NCI-H1694 (cell line): ENCODE measurements at regions not wholly inside any gene's neighbourhood (a gene's known extent, or its start where the extent isn't known, plus 50 kb on each side); places are given as distances from the start of the nearest gene placed in this dataset.
"Not testable (repeated sequence)": the region's sequence is repeated elsewhere in the genome, so short reads cannot be mapped to it uniquely, and the experiment has no call there.

Experiments
- DNase-seq: peaks from one replicate; lab custom pipeline; 2025; lab: John Stamatoyannopoulos, UW

DNA sequence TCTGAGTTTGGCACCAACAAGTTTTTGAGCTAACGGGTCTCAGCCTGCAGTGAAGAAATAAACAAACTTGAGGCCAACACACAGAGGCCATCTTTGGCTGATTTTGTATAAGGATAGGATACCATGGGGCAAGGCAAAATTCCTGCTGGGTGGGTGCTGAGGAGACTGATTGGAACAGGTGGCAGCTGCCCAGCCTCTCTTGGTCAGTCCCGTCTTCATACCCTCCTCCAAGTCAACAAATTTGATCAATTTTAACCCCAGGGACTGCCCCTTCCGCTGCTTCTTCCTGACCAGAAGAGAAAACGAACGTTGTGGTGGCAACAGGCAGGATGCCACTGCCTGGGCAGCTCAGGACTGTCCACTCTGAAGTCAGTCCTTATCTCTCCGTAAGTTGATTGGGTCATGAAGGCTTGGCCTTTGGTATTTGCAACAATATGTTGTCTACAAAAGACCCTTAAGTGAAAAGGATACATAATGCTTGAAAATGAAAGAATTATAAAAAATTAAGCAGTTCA lies 139.3 kb downstream of the SPP2 start:
- DNase-seq = no peak

DNA sequence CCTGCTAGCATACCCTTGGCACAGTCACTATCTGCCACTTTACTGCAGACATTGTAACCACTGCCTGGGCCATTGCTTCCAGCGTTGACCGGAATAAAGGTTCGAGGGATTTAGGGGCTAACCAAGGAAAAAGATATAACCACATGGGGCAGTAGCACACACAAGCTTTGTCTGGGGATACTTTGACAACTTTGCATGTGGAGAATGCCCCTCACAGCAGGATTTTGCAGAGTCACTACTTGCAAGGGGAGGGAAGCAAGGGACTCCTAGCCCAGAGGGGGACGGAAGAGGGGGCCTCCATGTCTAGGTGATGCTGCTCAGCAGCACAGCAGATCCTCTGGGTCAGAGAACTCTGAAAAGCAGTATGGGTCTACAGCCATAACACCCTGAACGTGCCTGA lies 138.7 kb downstream of the SPP2 start:
- no peak for DNase-seq

DNA sequence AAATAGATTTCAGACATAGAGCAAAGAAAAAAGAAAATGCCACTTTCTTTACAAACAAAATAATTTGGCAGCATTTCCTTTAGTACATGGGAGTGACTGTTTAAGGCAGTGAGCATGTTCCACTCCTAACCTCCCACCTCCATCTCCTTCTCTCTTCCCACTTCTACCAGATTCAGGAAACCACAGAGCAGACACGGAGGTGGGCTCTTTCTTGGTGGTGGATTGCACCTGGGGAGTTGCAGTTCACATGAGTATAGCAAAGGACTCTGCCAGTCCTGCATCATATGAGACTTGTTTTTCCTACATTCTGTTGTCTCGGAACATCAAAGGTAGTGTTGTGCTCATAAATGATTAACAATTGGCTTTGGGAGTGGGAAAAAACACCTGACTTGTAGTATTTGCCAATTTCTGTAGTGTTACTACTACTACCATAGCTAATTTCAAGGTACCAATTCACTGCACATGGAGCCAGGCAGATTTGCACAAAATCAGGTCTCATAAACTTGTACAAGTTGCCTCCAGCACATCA lies 137.2 kb downstream of the SPP2 start:
- no peak for DNase-seq

DNA sequence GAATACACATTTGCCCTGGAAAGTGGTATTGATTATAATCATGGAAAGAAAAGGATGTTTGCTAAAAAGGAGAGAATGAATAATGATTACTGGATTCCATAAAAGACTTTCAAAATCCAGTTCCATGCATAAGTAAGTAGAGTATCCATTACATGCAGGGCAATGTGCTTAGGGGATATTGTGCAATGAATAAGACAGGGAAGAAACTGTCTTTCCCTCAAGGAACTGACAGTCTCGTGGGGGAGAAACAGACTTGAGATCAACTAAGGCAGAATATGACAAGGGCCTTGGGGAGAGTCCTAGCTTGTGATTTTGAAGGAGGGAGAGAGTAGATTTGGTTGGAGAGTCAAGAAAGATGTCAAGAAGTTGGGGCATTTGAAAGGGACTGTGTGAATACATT lies 130.6 kb downstream of the SPP2 start:
- DNase-seq = no peak

DNA sequence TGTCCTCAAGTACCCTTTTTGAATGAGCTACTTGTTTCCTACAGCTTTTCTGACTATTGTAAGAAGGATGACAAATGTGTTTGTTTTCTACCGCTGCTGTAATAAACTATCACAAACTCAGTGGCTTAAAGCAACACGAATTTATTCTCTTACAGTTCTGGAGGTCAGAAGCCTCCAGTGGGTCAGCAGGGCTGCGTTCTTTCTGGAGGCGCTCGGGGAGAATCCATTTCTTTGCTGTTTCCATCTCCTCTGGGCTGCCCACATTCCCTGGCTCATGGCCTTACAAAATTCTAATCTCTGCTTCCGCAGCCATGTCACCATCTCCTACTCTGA lies 128.5 kb downstream of the SPP2 start:
- no peak for DNase-seq

DNA sequence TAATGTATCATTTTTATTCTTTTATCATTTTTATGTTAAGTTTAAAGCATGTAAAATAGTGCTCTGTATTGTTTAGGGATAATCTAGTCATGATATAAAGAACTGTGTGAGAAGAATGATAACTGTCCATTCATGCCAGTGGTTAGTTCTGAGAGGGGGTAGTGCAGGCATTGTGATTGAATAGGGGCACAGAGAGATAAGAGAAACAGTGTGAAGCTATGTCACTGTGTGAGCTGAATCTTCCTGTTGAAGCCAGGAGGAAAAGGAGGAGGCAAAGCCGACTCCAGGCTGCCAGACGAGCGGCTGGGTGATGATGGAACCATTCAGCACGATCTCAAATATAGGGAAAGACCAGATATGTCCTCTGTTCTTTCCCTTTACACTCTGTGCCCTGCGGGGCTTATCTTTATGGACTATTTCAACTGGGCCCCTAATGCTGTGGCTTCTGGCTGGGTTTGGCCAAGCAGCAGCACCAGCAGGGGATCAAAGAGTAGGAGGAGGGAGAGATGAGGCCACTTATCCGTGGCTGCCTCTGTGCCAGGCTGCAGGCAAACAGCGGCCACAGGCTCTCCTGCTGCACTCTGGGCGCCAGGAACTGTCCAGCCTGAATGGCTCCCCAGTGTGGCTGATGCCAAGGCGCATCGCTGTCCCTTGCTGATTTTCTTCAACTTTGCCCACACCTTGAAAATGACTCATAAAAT lies 128.0 kb downstream of the SPP2 start:
- no peak for DNase-seq

DNA sequence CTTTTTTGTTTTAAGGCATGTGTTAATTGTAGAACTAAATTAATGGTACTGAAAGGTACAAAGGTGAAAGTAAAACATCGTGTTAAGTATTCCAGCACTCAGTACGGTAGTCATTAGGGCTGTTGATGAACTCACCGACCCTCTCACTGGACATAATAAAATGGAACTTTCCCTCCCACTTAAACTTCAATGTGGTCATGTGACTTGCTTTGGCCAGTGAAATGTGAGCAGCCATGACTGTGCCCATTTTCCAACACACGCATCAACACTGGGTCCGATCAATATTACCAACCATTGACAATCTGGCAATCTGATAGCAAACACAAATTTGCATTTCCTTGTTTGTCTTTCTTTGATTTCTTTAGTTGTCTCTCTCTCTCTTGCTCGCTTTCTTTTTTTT lies 125.1 kb downstream of the SPP2 start:
- no peak for DNase-seq

DNA sequence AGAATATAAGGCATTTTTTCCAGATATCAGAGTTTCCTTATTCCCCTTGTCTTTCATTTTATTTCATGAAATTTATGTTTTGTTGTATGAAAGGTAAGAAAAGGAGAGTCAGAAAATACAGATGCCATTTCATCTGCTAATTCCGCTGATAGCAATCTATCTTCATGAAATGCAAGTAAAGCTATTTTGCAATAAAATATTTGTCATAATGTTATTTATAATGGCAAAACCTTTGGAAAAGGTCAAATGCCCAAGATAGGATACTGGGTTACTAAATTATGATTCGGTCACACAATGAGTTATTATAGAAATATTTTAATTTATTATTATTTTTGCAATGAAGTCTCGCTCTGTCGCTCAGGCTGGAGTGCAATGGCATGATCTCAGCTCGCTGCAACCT lies 124.2 kb downstream of the SPP2 start:
- DNase-seq = no peak

DNA sequence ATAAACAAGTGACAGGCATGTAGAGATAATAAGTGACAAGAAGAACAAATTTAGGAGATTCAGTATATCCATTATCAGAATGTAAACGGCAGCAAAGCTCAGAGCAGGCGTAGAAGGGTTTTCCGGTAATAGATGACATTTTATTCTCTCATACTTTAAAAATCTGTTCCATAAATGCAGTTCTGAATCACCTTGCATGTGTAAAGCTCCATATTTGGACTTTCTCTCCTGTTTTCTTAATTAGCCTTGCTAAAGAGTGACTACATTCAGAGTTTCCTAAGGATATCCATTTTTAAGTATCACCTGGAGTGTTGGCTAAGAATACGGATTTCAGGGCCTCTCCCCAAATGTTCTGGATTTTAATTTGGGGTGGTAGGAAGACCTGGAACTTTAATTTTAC lies 122.0 kb downstream of the SPP2 start:
- DNase-seq = no peak

DNA sequence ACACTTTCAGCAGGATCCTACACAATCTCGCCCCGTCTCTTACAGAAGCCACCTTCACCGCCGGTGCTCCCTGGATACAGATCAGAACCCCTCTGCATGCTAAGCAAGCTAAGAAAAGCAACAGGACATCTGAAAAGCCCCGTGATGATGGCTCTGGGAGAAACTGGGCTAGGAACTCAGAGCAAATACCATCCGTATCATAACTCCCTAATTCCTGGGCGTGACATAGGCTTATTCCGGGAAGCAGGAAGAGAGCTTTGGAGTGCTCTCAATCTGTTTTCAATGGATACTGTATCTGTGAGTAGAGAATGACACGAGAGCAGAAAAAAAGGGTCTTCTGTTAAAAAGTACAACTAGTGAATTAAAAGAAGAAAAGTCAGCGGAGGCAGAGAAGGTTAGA lies 121.6 kb downstream of the SPP2 start:
- DNase-seq = no peak

DNA sequence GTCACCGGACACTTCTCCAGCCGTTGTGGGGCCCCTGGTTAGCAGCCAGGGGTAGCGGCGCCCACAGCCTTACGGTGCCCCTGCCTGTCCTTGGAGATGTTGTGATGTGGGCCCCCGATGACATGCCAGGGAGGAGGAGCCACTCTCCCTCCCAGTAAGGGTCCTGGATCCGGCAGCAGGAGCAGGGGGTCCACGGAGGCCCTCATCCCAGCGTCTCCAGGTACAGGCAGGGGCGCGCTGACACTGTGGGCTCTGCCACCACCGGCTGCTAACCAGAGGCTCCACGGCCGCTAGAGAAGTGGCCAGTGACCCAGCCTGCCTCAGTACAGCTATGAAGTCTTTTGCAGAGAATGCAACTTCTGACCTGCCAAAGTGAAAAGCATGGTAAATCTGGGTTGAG lies 121.2 kb downstream of the SPP2 start:
- no peak for DNase-seq

DNA sequence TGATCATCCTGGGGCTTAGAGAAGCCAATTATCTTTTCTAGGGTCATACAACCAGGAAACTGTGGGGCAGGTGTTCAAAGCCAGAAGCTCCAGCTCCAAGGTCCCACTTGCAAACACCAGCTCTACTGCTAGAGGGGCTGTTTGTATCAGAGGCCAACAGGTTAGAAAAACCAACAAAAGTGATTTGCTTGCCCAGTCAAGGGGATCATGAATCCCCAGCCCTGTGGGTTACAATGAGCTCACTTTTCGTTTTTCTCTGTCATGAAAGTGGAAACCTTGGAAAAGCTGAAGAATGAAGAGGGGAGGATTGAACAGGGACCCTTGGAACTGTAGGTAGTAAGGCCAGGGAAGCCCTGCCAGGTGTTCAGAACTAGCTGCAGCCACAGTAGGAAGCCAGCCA lies 119.2 kb downstream of the SPP2 start:
- DNase-seq = no peak

DNA sequence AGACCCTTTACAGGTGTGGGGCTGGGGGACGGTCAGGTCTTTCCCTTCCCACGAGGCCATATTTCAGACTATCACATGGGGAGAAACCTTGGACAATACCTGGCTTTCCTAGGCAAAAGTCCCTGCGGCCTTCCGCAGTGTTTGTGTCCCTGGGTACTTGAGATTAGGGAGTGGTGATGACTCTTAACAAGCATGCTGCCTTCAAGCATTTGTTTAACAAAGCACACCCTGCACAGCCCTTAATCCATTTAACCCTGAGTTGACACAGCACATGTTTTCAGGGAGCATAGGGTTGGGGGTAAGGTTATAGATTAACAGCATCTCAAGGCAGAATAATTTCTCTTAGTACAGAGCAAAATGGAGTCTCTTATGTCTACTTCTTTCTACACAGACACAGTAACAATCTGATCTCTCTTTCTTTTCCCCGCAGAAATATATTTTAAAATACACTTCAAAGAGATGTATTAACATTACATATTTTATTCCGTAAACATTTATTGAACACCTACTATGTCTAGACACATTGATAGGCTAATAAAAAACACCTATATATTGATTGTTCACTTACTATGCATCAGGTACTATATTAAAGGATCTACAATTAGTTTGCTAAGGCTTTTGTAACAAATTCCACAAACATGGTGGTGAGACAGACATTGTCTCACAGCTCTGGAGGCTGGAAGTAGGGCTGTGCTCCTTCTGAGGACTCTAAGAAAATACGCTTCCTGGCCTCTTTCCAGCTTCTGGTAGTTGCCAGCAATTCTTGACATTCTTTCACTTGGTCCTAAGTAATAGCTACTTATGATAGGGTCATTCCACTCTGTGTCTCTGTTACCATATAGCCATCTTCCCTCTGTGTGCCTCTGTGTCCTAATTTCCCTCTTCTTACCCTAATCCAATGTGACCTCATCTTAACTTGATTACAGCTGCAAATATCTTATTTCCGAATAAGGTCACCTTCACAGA lies 118.4 kb downstream of the SPP2 start:
- DNase-seq = not testable (repeated sequence)

DNA sequence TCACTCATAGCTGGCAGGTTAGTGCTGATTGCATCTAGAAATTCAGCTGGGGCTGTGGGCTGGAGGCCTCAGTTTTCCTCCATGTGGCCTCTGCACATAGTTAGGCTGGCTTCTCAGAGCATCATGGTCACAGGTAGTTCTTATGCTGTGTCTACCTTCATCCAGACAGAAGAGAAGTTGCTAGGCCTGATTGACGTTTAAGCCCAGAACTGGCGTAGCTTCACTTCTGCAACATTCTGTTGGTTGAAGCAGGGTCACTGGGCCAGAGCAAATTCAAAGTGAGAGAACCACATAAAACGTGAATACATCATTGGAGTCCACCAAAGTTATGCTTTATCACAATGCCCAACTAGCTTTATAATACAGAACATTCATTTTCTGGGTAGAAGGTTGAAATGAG lies 116.0 kb downstream of the SPP2 start:
- DNase-seq = no peak

DNA sequence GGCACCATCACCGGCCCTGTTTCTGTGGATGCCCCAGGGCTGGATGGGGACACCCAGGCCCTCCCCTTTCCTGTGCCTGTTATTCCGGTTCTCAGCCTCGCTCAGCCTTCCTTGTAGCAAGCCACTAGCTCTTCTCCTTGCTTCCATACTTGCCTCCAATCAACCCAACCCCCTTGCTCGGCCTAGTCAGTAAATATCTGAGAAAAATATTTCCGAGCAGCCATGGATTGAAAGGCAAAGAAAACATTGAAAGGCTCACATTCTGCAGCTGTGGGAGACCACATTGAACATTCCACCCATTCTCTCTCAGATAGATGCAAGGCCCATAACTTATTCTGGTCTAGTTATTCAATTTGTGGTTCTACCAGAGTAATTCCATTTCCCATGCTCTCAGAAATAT lies 114.9 kb downstream of the SPP2 start:
- DNase-seq = no peak

DNA sequence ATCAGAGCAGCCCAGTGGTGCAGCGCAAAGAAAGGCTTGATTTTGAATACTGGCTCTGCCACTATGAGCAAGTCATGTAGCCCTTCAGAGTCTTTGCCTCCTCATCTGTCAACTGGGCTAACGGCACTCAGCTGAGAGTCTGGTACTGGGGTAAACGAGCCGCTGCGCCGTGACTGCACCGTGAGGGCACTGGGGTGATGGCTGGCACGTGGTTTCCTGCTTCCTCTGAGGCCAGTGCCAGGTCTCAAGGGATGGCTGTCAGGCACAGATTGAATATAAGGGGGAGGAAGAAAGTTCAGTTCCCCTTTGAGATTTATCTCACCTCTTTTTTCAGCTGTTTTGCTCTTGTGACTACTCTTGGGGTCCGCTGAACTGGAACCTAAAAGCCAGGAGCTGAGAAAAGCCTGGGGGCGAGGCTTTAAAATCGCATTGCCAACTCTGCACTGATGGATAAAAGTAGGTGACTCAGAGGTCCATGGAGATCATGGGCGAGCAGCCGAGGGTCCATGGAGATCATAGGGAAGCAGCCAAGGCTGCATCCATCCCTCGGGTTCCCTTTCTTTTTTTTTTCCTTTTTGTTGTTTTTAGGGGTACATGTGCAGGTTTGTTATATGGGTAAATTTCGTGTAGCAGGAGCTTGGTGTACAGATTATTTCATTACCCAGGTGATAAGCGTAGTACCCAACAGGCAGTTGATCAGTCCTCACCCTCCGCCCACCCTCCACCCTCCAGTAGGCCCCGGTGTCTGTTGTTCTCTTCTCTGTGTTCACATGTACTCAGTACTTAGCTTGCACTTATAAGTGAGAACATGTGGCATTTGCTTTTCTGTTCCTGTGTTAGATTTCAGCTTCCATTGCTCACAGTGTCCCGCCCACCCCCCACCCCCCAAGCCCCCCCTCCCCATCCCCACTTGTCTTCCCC lies 114.3 kb downstream of the SPP2 start:
- DNase-seq = no peak

DNA sequence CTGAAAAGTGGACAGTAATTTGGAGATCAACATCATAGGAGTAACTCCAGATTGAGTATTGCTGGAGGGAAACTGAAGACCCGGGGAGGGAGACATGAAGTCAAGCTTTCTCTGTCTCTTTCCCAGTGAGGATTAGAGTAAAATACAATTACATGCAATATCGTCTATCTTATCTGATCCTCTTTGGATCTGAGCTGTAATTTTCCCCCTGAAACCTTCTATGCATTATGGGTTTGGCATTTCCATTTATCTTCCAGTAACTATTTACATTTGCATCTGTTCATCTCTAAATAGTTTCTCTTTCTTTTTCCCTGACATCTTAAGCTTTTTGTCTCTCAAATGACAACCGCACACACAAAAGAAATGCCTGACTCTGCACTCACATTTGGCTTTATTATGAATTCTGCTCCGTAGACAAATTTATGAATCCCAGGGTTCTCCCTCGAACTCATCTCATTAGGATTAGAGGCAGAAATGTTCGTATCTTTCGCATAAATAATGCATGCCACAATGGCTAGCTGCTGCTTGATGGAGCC lies 113.1 kb downstream of the SPP2 start:
- no peak for DNase-seq

DNA sequence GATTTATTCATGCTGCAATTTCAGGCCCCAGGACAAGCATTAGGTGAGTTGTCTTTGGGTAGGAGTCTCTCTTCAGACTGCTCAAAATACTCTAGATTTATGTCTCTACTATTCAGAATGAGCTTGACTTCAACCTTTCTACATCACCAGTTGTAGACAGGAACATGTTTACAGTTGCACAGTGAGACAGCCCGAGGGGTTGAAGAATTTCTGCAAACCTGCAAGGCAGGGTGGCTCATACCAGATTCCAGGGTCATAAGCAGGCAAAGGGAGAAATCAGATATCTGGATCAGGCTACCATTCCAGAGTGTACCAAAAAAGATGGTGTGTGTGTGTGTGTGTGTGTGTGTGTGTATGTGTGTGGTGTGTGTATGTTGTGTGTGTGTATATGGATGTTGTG lies 112.4 kb downstream of the SPP2 start:
- no peak for DNase-seq

DNA sequence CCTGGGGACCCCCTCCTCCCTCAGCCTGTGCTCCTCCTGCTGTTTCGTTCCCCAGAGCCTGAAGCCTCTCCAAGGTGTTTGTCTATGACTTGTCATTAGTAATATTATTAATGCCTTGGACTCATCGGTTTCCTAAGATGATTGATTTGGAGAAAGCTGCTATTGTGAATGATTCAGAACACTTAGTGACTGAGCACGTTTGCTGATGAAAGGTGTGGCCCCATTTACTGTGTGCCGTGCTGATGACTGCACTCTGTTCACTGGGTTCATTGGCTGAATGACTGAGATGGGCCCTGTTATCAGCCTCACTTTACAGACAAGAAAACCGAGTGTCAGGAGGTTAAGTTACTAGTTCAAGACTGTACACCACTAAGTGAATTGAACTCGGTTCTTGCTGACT lies 111.4 kb downstream of the SPP2 start:
- DNase-seq = no peak

DNA sequence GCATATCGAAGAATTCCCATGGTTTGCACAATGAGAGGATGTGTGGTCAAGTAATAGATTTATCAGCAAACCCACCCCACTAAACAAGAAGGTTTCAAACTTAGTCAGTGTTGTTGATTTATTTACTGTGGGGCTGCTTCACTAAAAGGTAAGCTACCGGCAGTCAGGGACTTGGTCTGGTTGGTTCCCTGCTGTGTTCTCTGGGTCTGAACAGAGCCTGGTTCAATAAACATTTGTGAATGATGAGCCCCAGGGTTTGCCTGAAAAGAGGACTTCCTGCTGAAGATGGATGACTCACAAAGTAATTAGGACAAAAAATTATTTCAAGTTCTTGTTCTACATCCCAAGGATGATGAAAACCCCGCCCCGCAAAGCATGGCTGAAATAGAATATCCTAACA lies 108.3 kb downstream of the SPP2 start:
- DNase-seq = no peak

DNA sequence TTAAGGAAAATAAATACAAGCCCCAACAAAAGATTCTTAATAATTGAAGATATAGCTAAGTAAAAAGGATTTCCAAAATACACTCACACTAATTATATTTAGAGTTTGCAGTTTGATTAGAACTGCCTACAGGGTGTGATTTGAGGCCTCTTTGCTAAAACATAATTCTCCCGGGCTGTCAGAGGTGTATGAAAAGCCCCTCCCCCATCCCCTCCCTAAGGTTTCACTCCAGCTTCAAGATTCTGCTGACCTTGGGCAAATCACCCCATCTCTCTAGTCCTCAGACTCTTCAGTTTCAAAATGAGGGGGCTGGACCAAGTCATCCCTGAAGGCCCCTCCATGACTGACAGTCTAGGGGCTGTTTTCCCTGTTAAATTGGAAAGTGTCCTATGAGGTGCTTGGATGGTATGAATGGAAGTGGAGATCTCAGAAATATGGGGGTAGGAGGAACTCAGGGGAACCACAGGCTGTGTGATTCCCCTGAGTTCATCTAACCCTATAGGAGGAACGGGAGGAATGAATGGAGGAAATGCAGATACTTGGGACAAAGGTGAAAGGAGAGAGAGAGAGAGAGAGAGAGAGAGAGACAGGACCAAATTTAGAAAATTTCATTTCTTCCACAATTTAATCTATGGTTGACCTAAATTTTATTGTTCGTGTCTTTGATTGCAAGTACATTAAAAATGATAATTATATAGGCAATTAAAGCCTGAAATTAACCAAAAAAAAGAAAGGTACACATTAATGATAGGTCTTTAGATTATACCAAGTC lies 107.5 kb downstream of the SPP2 start:
- no peak for DNase-seq
